HepG2 (cell line): ENCODE measurements at regions not wholly inside any gene's neighbourhood (a gene's known extent, or its start where the extent isn't known, plus 50 kb on each side); places are given as distances from the start of the nearest gene placed in this dataset.

ENCODE experiments used
- BRCA1 ChIP-seq: sonication (generic); formaldehyde crosslinking; IDR thresholded peaks from 2 replicates; pipeline ENCODE4 v1.4.0; 2020; ENCODE audit warnings: missing genetic modification reagents
- FOXA3 ChIP-seq: IDR thresholded peaks from 2 replicates; pipeline ENCODE4 v1.6.1; 2016; ENCODE audit warnings: missing genetic modification reagents, missing compliant biosample characterization
- MEIS2 ChIP-seq: sonication (generic); formaldehyde crosslinking; IDR thresholded peaks from 2 replicates; pipeline ENCODE4 v1.9.0; 2021; ENCODE audit warnings: mild to moderate bottlenecking, missing genetic modification reagents
- STAT5B ChIP-seq: sonication (generic); formaldehyde crosslinking; IDR thresholded peaks from 2 replicates; pipeline ENCODE4 v1.4.0; 2020; ENCODE audit warnings: missing genetic modification reagents
- TAF15 ChIP-seq: fragments of 200-400 bp; formaldehyde crosslinking; IDR thresholded peaks from one replicate; pipeline ENCODE4 v1.6.1; 2018; ENCODE audit warnings: mild to moderate bottlenecking, low read depth, low read length; ENCODE audit not compliant: poor library complexity, severe bottlenecking

GRCh38 chr2:138190999-138191398 lies 226.7 kb downstream of the HNMT start:
- TF ChIP-seq STAT5B (CRISPR knock-in tag) (no peak), TAF15 (no peak), FOXA3 (CRISPR knock-in tag) (no peak), MEIS2 (no peak), BRCA1 (CRISPR knock-in tag) (no peak)
